ENCODE measurements at regions not wholly inside any gene's neighbourhood (a gene's known extent, or its start where the extent isn't known, plus 50 kb on each side); places are given as distances from the start of the nearest gene placed in this dataset.

- no peak overlapping the region for H3K4me3 ChIP-seq (ENCODE audit: low read depth, low read length)
- no peak for TF ChIP-seq CTCF (IDR thresholded peaks at IDR 0.05; ENCODE audit: borderline replicate concordance, insufficient read depth, low read depth, low read length)
Observed at GRCh38 chr13:27005976-27006518, 165.6 kb downstream of the USP12 start.

- no peak for TF ChIP-seq CTCF (IDR thresholded peaks at IDR 0.05; ENCODE audit: borderline replicate concordance, insufficient read depth, low read depth, low read length)
Observed at GRCh38 chr13:27005556-27005955, 166.1 kb downstream of the USP12 start.

GRCh38 chr13:27004866-27005265 is 166.7 kb downstream of the USP12 start:
- TF ChIP-seq CTCF (IDR thresholded peaks at IDR 0.05; ENCODE audit: borderline replicate concordance, insufficient read depth, low read depth, low read length), result no peak
- H3K4me3 ChIP-seq (ENCODE audit: low read depth, low read length), result no peak overlapping the region

More at GRCh38 chr13:27005556-27005955, 166.1 kb downstream of the USP12 start:
- H3K4me3 ChIP-seq (ENCODE audit: low read depth, low read length), result no peak overlapping the region

- no peak for TF ChIP-seq CTCF (IDR thresholded peaks at IDR 0.05; ENCODE audit: borderline replicate concordance, insufficient read depth, low read depth, low read length)
- H3K4me3 ChIP-seq (ENCODE audit: low read depth, low read length), result no peak overlapping the region
Observed at GRCh38 chr13:27004326-27004725, 167.3 kb downstream of the USP12 start.

- no peak overlapping the region for H3K4me3 ChIP-seq (ENCODE audit: low read depth, low read length)
- no peak for TF ChIP-seq CTCF (IDR thresholded peaks at IDR 0.05; ENCODE audit: borderline replicate concordance, insufficient read depth, low read depth, low read length)
Observed at GRCh38 chr13:27001705-27002104, 169.9 kb downstream of the USP12 start.

- TF ChIP-seq CTCF (IDR thresholded peaks at IDR 0.05; ENCODE audit: borderline replicate concordance, insufficient read depth, low read depth, low read length), result no peak
Observed at GRCh38 chr13:27000686-27001085, 170.9 kb downstream of the USP12 start.

GRCh38 chr13:26999499-26999898 is 172.1 kb downstream of the USP12 start:
- no peak overlapping the region for H3K4me3 ChIP-seq (ENCODE audit: low read depth, low read length)
- no peak for TF ChIP-seq CTCF (IDR thresholded peaks at IDR 0.05; ENCODE audit: borderline replicate concordance, insufficient read depth, low read depth, low read length)

More at GRCh38 chr13:27000686-27001085, 170.9 kb downstream of the USP12 start:
- no peak overlapping the region for H3K4me3 ChIP-seq (ENCODE audit: low read depth, low read length)
